Mucosa of rectum (tissue), 2 donors: ENCODE measurements at regions not wholly inside any gene's neighbourhood (a gene's known extent, or its start where the extent isn't known, plus 50 kb on each side); places are given as distances from the start of the nearest gene placed in this dataset.

Experiments
- H3K27ac ChIP-seq, 2 donors: one replicate each; pipeline ENCODE4 v1.7.0; 2013; ENCODE audit warnings: inconsistent platforms in 2 of 2, low read depth in 2 of 2, low read length in 2 of 2
- H3K27me3 ChIP-seq, 2 donors: one replicate each; pipeline ENCODE4 v1.7.0; 2013; ENCODE audit warnings: low read length in 2 of 2; ENCODE audit not compliant: control insufficient read depth in 2 of 2, insufficient read depth in 2 of 2
- H3K36me3 ChIP-seq, 2 donors: one replicate each; pipeline ENCODE4 v1.7.0; 2013; ENCODE audit warnings: low read length in 2 of 2; ENCODE audit not compliant: control insufficient read depth in 2 of 2, insufficient read depth in 2 of 2
- H3K4me1 ChIP-seq, 2 donors: one replicate each; pipeline ENCODE4 v1.7.0; 2013; ENCODE audit warnings: low read length in 2 of 2, mild to moderate bottlenecking in 1 of 2; ENCODE audit not compliant: control insufficient read depth in 2 of 2, insufficient read depth in 2 of 2
- H3K4me3 ChIP-seq, 2 donors: one replicate each; pipeline ENCODE4 v1.7.0; 2013; ENCODE audit warnings: low read length in 2 of 2
- H3K9ac ChIP-seq, 2 donors: one replicate each; pipeline ENCODE4 v1.7.0; 2013; ENCODE audit warnings: low read length in 2 of 2, low read depth in 1 of 2, mild to moderate bottlenecking in 1 of 2
- H3K9me3 ChIP-seq, 2 donors: one replicate each; pipeline ENCODE4 v1.7.0; 2013; ENCODE audit warnings: low read length in 2 of 2; ENCODE audit not compliant: control insufficient read depth in 2 of 2
- donor health status: healthy.
- donor health status: Normal muscosa, but diverticular disease.

GRCh38 chr2:183244300-183244844, 120.1 kb downstream of the NUP35 start:
- H3K9me3 ChIP-seq: no peaks in the 10 kb centered on the region
- no peak overlapping the region for H3K4me3 ChIP-seq
- no peaks in the 10 kb centered on the region for H3K27me3 ChIP-seq
- H3K9ac ChIP-seq: no peak overlapping the region
- no peaks in the 10 kb centered on the region for H3K36me3 ChIP-seq
- H3K4me1 ChIP-seq: no peaks in the 10 kb centered on the region
- H3K27ac ChIP-seq: no peak overlapping the region

GRCh38 chr2:183248866-183249567, 124.8 kb downstream of the NUP35 start:
- Histone ChIP-seq H3K27me3 (no peaks in the 10 kb centered on the region), H3K4me3 (no peak overlapping the region), H3K9ac (no peak overlapping the region), H3K36me3 (no peaks in the 10 kb centered on the region), H3K9me3 (no peaks in the 10 kb centered on the region), H3K4me1 (no peaks in the 10 kb centered on the region), H3K27ac (no peak overlapping the region)

- Histone ChIP-seq H3K4me1 (no peaks in the 10 kb centered on the region), H3K27ac (no peak overlapping the region), H3K27me3 (no peaks in the 10 kb centered on the region), H3K9ac (no peak overlapping the region), H3K9me3 (no peaks in the 10 kb centered on the region), H3K4me3 (no peak overlapping the region), H3K36me3 (no peaks in the 10 kb centered on the region)
Measured at GRCh38 chr2:183250061-183250460, 125.8 kb downstream of the NUP35 start.

- Histone ChIP-seq H3K4me1 (no peaks in the 10 kb centered on the region), H3K4me3 (no peak overlapping the region), H3K9ac (no peak overlapping the region), H3K27me3 (no peaks in the 10 kb centered on the region), H3K27ac (no peak overlapping the region), H3K9me3 (no peaks in the 10 kb centered on the region), H3K36me3 (no peaks in the 10 kb centered on the region)
Measured at GRCh38 chr2:183250472-183250871, 126.2 kb downstream of the NUP35 start.

- no peaks in the 10 kb centered on the region for H3K36me3 ChIP-seq
- H3K27ac ChIP-seq: no peak overlapping the region
- H3K9me3 ChIP-seq: no peaks in the 10 kb centered on the region
- H3K4me3 ChIP-seq: no peak overlapping the region
- H3K4me1 ChIP-seq: no peaks in the 10 kb centered on the region
- H3K27me3 ChIP-seq: no peaks in the 10 kb centered on the region
- no peak overlapping the region for H3K9ac ChIP-seq
Measured at GRCh38 chr2:183253441-183254130, 129.3 kb downstream of the NUP35 start.

- Histone ChIP-seq H3K9me3 (no peaks in the 10 kb centered on the region), H3K36me3 (no peaks in the 10 kb centered on the region), H3K27ac (no peak overlapping the region), H3K27me3 (no peaks in the 10 kb centered on the region), H3K9ac (no peak overlapping the region), H3K4me1 (no peaks in the 10 kb centered on the region), H3K4me3 (no peak overlapping the region)
Measured at GRCh38 chr2:183255411-183255810, 131.2 kb downstream of the NUP35 start.

- Histone ChIP-seq H3K4me3 (no peak overlapping the region), H3K9ac (no peak overlapping the region), H3K27ac (no peak overlapping the region), H3K9me3 (no peaks in the 10 kb centered on the region), H3K4me1 (no peaks in the 10 kb centered on the region), H3K27me3 (no peaks in the 10 kb centered on the region), H3K36me3 (no peaks in the 10 kb centered on the region)
Measured at GRCh38 chr2:183259921-183260320, 135.7 kb downstream of the NUP35 start.

GRCh38 chr2:183260527-183260926, 136.3 kb downstream of the NUP35 start:
- H3K27me3 ChIP-seq: no peaks in the 10 kb centered on the region
- no peak overlapping the region for H3K27ac ChIP-seq
- H3K4me3 ChIP-seq: no peak overlapping the region
- no peaks in the 10 kb centered on the region for H3K36me3 ChIP-seq
- no peaks in the 10 kb centered on the region for H3K9me3 ChIP-seq
- H3K9ac ChIP-seq: no peak overlapping the region
- no peaks in the 10 kb centered on the region for H3K4me1 ChIP-seq

GRCh38 chr2:183264890-183265535, 140.8 kb downstream of the NUP35 start:
- Histone ChIP-seq H3K9ac (no peak overlapping the region), H3K4me3 (no peak overlapping the region), H3K4me1 (no peaks in the 10 kb centered on the region), H3K9me3 (no peaks in the 10 kb centered on the region), H3K36me3 (no peaks in the 10 kb centered on the region), H3K27me3 (no peaks in the 10 kb centered on the region), H3K27ac (no peak overlapping the region)

- no peak overlapping the region for H3K27ac ChIP-seq
- no peak overlapping the region for H3K9ac ChIP-seq
- H3K27me3 ChIP-seq: no peaks in the 10 kb centered on the region
- H3K4me1 ChIP-seq: no peaks in the 10 kb centered on the region
- H3K9me3 ChIP-seq: no peaks in the 10 kb centered on the region
- no peaks in the 10 kb centered on the region for H3K36me3 ChIP-seq
- H3K4me3 ChIP-seq: no peak overlapping the region
Measured at GRCh38 chr2:183267148-183267827, 143.0 kb downstream of the NUP35 start.
